ENCODE measurements at regions not wholly inside any gene's neighbourhood (a gene's known extent, or its start where the extent isn't known, plus 50 kb on each side); places are given as distances from the start of the nearest gene placed in this dataset.

DNA sequence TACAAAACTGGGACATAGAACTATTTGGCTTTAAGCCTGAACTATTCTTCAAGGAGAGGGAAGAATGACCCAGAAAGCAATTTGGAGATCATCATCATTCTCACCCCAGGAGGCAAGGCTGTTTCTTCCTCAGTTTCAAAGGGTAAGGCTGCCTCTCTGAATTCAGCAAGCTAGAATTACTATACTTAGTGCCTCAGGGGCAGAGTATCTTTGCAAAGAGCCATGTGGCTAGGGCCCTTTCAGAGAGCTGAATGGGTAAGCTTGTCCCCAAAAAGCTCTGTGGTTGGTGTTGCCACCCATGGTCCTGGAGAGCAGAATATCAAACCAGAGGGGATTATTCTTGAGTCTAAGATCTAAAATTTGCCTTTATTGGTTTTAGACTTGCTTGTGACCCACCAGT, 720.3 kb upstream of the ARPP21 start:
- no peak overlapping the region for H3K4me3 ChIP-seq (ENCODE audit: low read length)
- DNase-seq (ENCODE audit: low read depth, low spot score): no peak

DNA sequence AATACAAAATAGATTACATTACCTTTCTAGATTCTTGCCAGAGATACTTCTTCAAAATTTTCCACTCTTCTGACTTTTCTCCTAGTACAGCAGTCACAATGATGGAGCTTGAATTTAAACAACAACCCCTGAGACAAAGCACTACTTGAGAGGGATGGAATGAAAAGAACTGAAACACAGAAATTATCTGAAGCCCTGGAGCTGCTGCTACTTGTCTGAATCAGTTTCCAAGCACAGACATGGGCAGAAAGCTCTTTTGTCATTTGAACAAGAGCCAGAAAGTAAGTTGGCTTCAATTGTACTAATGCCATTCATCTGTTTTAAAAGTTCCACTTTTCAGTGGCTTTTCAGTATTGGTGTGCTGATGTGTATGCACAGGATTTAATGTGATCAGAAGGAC, 718.5 kb upstream of the ARPP21 start:
- no peak overlapping the region for H3K4me3 ChIP-seq (ENCODE audit: low read length)
- DNase-seq (ENCODE audit: low read depth, low spot score): no peak

DNA sequence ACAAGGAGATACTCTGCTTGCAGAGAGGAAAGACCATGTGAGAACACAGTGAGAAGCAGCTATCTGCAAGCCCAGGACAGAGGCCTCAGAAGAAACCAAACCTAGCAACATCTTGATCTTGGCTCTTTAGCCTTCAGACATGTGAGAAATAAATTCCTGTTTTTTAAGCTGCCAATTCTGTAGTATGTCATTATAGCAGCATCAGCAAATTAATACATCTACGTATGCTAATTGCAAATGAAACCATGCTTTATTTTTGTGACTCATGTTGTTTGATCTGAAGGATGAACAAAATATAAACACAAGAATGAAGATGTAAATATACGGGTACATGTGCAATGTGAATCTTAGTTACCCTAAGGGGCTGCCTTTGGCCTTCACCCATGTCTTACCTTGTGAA, 714.4 kb upstream of the ARPP21 start:
- no peak overlapping the region for H3K4me3 ChIP-seq (ENCODE audit: low read length)
- DNase-seq (ENCODE audit: low read depth, low spot score): no peak

DNA sequence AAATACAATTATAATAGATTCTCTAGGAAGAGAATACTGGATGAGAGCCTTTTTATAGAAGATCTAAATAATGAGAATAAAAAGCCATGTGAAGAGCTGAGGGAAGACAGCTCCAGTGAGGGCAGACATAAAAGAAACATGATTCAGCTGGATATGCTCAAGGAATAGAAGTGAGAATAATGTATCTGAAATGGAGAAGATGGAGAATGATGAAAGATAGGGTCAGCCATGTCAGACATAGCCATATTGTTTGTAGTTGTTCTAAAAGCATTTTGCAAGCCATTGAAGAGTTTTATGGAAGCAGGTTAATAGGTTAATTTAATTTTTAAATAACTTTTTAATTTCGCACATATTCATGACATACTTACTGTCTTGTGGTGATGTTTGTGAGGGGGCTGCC, 713.5 kb upstream of the ARPP21 start:
- H3K4me3 ChIP-seq (ENCODE audit: low read length): no peak overlapping the region

DNA sequence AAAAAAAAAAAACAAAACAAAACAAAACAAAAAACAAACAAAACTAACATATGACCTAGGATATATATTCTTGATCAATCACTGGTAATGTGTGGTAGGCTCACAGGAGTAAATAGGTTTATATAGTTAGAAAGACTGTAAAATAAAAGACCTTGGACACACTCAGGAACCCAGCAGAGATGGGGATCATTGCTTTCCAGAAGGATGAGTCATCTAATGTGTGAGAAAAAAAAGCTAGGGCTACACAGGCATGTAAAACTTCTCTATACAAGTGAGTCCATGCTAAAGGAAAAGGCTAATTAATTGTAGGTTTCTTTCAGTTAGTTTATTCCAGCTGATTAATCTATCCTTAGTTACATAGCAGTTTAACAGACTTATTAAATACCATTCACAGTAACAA, 710.3 kb upstream of the ARPP21 start:
- DNase-seq (ENCODE audit: low read depth, low spot score): no peak
- H3K4me3 ChIP-seq (ENCODE audit: low read length): no peak overlapping the region

More for the DNA sequence above, 713.5 kb upstream of the ARPP21 start:
- DNase-seq (ENCODE audit: low read depth, low spot score): no peak

DNA sequence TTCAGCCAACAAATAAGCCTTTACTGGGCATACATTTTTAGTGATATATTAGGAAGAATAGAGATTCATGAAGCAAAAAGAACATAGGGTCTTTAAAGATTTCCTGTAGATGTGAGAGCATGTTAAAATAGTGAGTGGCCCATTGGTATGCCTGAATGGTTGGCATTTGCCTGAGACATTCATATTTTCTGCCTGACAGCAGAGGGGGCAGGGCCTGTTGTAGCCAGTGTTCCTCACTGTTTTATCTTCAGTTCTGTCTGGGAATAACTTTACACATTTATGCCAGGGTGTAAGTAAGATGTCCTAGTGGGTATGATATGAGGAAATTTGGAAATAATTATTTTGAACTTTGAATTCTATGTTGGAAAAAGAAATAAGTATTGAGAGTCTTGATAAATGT, 704.7 kb upstream of the ARPP21 start:
- H3K4me3 ChIP-seq (ENCODE audit: low read length): no peak overlapping the region
- DNase-seq (ENCODE audit: low read depth, low spot score): no peak

DNA sequence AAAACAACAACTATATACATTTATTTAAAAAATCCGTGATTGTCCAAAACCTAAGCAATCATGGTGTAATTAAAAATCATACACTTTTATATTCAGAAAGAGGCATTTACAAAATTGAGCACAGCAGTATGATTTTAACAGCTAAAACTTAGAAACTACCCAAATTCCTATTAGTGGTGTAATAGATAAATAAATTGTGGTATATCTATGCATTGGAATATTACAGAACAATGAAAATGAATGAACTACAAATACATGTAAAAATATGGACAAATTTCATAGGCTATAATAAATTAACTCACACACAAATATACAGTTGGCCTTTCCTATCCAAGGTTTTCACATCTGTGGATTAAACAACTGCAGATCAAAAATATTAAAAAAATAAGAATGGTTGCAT, 700.5 kb upstream of the ARPP21 start:
- H3K4me3 ChIP-seq (ENCODE audit: low read length): no peak overlapping the region
- DNase-seq (ENCODE audit: low read depth, low spot score): no peak

- DNase-seq (ENCODE audit: low read depth, low spot score): no peak
- no peak overlapping the region for H3K4me3 ChIP-seq (ENCODE audit: low read length)
These were observed 697.1 kb upstream of the ARPP21 start for GRCh38 chr3:34942256-34942655.

- DNase-seq (ENCODE audit: low read depth, low spot score): no peak
- H3K4me3 ChIP-seq (ENCODE audit: low read length): no peak overlapping the region
These were observed 691.5 kb upstream of the ARPP21 start for GRCh38 chr3:34947834-34948233.

DNA sequence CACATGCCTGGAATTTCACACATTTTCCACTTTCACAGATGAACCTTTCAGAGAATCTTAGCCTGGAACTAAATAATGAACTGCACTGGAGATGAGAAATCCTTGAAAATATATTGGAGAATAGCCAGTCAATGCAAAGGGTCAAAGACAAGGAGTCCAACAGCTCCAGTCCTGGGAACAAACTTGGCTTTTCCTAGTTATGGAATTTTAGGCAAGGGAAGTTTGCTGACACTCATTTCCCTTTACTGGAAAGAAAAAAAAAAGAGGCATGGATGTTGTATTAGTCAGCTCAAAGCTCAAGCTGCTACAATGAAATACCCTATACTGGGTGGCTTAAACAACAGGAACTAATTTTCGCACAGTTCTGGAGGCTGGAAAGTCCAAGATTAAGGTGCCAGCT, 690.8 kb upstream of the ARPP21 start:
- DNase-seq (ENCODE audit: low read depth, low spot score): no peak
- H3K4me3 ChIP-seq (ENCODE audit: low read length): no peak overlapping the region

DNA sequence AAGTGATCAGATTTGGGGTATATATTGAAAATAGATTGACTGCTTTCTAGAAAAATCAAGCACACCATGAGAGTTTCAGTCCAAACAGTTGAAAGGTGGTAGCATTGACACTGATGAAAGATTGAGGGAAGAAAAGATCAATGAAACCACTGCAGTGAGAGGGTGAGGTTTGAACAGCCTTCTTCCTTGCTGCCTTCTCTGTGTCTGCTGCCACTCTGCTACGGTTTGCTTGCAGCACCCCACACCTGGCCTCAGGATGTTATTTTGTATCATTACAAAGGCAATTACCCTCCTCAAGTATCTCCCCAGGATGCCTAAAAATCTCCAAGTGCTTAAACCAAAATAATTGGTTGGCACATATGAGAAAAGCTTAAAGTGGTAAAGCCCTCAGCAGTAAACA, 683.6 kb upstream of the ARPP21 start:
- no peak overlapping the region for H3K4me3 ChIP-seq (ENCODE audit: low read length)
- peak; percentile 7 for DNase-seq (ENCODE audit: low read depth, low spot score)

GRCh38 chr3:34956511-34956910, 682.8 kb upstream of the ARPP21 start:
- H3K4me3 ChIP-seq (ENCODE audit: low read length): no peak overlapping the region

DNA sequence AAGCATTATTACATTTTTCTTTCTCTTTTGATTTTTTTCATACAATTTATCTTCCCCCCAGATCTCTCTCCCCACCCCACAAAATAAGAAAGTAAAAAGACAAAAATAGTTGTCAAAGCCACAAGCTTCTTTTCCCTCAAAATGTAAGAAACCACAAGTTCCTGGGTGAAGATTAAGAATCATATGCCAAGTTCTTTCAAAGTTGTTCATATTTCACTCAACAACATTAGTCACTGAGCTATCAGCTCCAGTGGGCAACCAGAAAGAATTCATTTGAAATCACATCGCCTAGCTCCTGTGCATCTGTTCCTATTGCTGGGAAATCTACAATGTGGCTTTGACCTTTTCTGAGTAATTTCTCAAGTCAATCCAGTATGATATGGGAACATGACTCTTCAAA, 681.6 kb upstream of the ARPP21 start:
- H3K4me3 ChIP-seq (ENCODE audit: low read length): no peak overlapping the region
- peak; percentile 61 for DNase-seq (ENCODE audit: low read depth, low spot score)

More at GRCh38 chr3:34956511-34956910, 682.8 kb upstream of the ARPP21 start:
- no peak for DNase-seq (ENCODE audit: low read depth, low spot score)

DNA sequence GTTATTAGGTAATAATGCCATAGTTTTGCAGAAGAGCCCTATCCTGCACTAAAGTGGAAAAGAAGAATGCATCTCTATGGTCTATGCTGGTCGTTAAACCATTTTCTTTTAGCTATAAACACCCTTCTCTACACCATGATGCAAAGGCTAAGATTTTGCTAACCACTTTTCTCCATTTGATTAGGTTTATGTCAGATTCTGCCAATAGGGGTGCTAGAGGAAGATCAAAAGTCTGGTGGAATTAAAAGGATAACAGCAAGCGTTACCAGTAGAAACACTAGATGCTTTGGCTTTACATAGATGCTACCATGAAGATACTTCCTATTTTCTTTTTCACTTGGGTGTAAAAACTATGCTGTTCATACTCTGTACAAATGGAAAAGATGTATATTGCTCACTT, 669.8 kb upstream of the ARPP21 start:
- no peak overlapping the region for H3K4me3 ChIP-seq (ENCODE audit: low read length)
- DNase-seq (ENCODE audit: low read depth, low spot score): no peak

DNA sequence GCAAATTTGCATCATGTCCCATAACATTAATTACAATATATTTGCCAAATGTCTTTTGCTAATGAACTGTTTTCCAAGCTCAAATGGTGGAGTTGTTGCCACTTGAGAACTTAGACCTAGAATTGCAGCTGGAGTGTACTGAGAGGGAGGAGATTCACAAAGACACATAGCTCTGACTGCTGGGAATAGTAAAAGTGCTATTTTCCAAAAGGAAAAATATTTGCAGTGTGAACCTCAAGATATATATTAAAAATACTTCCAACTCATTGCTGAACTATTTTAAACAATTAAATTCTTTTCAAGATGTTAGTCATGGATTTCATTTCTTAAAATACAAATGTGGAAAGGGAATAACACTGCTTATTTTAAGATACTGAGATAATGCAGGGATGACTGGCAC, 666.8 kb upstream of the ARPP21 start:
- no peak for DNase-seq (ENCODE audit: low read depth, low spot score)
- no peak overlapping the region for H3K4me3 ChIP-seq (ENCODE audit: low read length)

DNA sequence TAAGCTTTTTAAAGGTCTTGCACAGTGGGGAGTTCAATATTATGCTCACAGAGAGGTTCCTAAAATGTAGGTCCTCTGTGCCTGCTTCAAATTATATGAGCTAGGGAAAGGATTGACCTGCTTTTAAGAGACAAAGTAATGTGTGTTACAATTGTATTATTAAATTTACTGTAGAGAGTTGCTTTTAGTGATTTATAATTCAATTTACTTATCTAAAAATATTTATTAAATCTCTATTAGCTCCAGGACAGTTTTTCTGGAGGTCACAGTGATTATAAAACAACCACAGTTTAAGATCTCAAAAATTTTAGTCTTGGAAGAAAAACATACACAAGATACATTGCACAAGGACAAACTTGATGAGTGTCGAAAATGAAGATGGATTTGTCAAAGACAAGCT, 665.7 kb upstream of the ARPP21 start:
- DNase-seq (ENCODE audit: low read depth, low spot score): no peak
- H3K4me3 ChIP-seq (ENCODE audit: low read length): no peak overlapping the region

DNA sequence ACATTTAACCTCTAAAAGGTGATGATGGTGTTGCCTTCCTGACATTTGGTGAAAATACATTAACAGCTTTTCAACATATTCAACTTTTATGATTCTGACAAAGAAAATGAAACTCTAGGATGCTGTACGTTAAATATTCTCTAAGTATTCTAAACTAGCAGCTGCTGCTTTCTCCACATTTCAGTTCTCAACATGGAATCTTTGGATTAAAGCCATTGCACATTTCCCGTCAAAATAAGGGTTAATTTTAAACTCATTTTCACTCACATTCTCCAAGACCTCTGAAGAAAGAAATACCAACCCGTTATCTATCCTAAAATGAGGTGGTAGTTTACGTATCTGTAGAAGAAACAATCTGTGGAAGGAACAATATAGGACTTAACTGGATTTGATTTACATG, 655.7 kb upstream of the ARPP21 start:
- H3K4me3 ChIP-seq (ENCODE audit: low read length): no peak overlapping the region
- DNase-seq (ENCODE audit: low read depth, low spot score): no peak

DNA sequence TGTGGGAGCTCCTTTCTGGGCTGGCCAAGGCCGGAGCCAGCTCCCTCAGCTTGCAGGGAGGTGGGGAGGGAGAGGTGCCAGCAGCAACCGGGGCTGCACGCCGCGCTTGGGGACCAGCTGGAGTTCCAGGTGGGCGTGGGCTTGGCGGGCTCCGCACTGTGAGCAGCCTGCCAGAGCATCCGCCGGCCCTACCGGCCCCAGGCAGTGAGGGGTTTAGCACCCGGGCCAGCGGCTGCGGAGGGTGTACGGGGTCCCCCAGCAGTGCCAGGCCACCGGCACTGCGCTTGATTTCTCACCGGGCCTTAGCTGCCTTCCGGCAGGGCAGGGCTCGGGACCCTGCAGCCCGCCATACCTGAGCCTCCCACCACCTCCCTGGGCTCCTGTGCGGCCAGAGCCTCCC, 651.0 kb upstream of the ARPP21 start:
- DNase-seq (ENCODE audit: low read depth, low spot score): no peak
- H3K4me3 ChIP-seq (ENCODE audit: low read length): no peak overlapping the region

DNA sequence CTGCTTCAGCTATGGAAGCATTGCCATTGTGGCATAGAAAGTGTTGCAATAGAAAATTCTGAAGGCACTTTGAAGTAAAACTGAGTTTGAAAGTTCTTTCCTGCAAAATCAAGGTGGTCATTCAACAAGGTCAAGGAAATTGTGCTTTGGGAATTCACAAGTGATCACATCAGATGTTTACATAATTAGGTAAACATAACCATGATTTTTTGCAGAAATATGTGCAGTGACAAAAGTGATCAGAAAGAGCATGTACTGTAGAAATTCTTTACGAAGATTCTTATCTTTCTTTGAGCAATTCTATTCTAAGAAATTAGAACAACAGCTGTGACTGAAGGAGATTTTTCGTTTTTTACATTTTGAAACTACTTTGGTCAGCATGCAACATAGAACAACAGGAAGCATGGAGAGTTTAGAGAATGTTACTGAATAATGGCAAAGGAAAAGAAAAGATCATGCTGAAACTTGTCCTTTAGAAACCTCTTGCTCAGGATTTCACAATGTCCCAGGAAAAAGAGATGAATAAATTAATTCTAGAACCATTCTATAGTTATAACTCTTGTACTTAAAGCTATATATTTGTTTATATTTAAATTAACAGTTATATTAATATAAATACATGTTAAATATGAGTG, 643.4 kb upstream of the ARPP21 start:
- H3K4me3 ChIP-seq (ENCODE audit: low read length): no peak overlapping the region

GRCh38 chr3:34998902-34999301, 640.4 kb upstream of the ARPP21 start:
- H3K4me3 ChIP-seq (ENCODE audit: low read length): no peak overlapping the region

More for the DNA sequence above, 643.4 kb upstream of the ARPP21 start:
- no peak for DNase-seq (ENCODE audit: low read depth, low spot score)

GRCh38 chr3:35012214-35012613, 627.1 kb upstream of the ARPP21 start:
- H3K4me3 ChIP-seq (ENCODE audit: low read length): no peak overlapping the region
- DNase-seq (ENCODE audit: low read depth, low spot score): no peak

More at GRCh38 chr3:34998902-34999301, 640.4 kb upstream of the ARPP21 start:
- no peak for DNase-seq (ENCODE audit: low read depth, low spot score)

- DNase-seq (ENCODE audit: low read depth, low spot score): no peak
- H3K4me3 ChIP-seq (ENCODE audit: low read length): no peak overlapping the region
These were observed 611.2 kb upstream of the ARPP21 start for GRCh38 chr3:35028157-35028556.
